Parathyroid adenoma (tissue), 2 donors: ENCODE measurements at regions not wholly inside any gene's neighbourhood (a gene's known extent, or its start where the extent isn't known, plus 50 kb on each side); places are given as distances from the start of the nearest gene placed in this dataset.

ENCODE experiments used
- H2AFZ ChIP-seq: fragments of 300-600 bp; sonication (generic); one replicate; pipeline ENCODE4 v1.7.0; 2017; ENCODE audit warnings: antibody characterized with exemption, mild to moderate bottlenecking
- H3K27ac ChIP-seq: fragments of 300-600 bp; sonication (generic); one replicate; pipeline ENCODE4 v1.7.0; 2017
- H3K27me3 ChIP-seq: fragments of 300-600 bp; sonication (generic); one replicate; pipeline ENCODE4 v1.7.0; 2017; ENCODE audit warnings: low read length; ENCODE audit not compliant: control insufficient read depth, insufficient read depth
- H3K36me3 ChIP-seq: fragments of 300-600 bp; sonication (generic); one replicate; pipeline ENCODE4 v1.7.0; 2017; ENCODE audit warnings: low read length; ENCODE audit not compliant: control insufficient read depth, insufficient read depth
- H3K4me1 ChIP-seq: fragments of 300-600 bp; sonication (generic); one replicate; pipeline ENCODE4 v1.7.0; 2017; ENCODE audit warnings: control low read depth
- H3K4me2 ChIP-seq: fragments of 300-600 bp; sonication (generic); one replicate; pipeline ENCODE4 v1.7.0; 2017; ENCODE audit warnings: low read length
- H3K4me3 ChIP-seq: fragments of 300-600 bp; sonication (generic); one replicate; pipeline ENCODE4 v1.7.0; 2017; ENCODE audit warnings: low read depth, low read length
- H3K79me2 ChIP-seq: fragments of 300-600 bp; sonication (generic); one replicate; pipeline ENCODE4 v1.7.0; 2017; ENCODE audit warnings: control low read depth
- H3K9ac ChIP-seq: fragments of 300-600 bp; sonication (generic); one replicate; pipeline ENCODE4 v1.7.0; 2017; ENCODE audit warnings: mild to moderate bottlenecking
- H3K9me3 ChIP-seq: fragments of 300-600 bp; sonication (generic); one replicate; pipeline ENCODE4 v1.7.0; 2017; ENCODE audit warnings: low read length; ENCODE audit not compliant: control insufficient read depth
- TF ChIP-seq, protein P1 (sequence below): fragments of 300-600 bp; sonication (generic); IDR thresholded peaks from one replicate; pipeline ENCODE4 v1.7.0; 2017; ENCODE audit warnings: antibody characterized with exemption, mild to moderate bottlenecking
- donor health status: primary hyperparathyroidism.

DNA sequence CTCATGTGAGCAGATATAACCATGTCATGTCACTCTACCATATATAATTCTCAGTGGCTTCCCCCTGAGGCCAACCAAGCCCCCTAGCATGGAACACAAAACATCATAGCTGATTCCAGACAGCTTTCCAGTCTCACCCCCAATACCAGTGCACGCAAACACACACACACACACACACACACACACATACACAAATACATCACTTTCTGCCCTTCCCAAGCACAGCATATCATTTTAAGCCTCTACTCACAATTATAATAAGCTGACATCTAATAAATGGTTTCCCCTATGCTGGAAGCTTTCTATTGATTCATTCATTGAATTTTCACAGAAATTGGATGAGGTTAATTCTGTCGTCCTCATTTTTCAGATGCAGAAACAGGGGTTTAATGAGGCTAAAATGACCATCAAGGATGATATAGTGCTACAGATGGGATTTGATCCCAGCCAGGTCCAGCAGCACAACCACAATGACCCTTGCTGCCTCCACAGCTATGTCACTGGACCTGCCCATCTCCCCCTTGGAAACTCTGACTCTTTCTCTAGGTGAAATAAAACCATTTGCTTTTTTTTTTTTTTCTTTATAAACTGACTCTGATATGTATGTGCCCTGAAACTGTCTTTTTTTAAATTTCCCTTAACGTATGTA is 131.1 kb downstream of the TMEM114 start:
- Histone ChIP-seq H3K4me2 (no peak overlapping the region), H3K9me3 (no peaks in the 10 kb centered on the region), H3K36me3 (no peaks in the 10 kb centered on the region), H3K79me2 (no peaks in the 10 kb centered on the region), H3K4me1 (no peaks in the 10 kb centered on the region), H3K27me3 (no peaks in the 10 kb centered on the region), H3K27ac (no peak overlapping the region), H2AFZ (no peak overlapping the region), H3K9ac (no peak overlapping the region), H3K4me3 (no peak overlapping the region)
- TF ChIP-seq, protein P1, sequence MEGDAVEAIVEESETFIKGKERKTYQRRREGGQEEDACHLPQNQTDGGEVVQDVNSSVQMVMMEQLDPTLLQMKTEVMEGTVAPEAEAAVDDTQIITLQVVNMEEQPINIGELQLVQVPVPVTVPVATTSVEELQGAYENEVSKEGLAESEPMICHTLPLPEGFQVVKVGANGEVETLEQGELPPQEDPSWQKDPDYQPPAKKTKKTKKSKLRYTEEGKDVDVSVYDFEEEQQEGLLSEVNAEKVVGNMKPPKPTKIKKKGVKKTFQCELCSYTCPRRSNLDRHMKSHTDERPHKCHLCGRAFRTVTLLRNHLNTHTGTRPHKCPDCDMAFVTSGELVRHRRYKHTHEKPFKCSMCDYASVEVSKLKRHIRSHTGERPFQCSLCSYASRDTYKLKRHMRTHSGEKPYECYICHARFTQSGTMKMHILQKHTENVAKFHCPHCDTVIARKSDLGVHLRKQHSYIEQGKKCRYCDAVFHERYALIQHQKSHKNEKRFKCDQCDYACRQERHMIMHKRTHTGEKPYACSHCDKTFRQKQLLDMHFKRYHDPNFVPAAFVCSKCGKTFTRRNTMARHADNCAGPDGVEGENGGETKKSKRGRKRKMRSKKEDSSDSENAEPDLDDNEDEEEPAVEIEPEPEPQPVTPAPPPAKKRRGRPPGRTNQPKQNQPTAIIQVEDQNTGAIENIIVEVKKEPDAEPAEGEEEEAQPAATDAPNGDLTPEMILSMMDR = no peak

DNA sequence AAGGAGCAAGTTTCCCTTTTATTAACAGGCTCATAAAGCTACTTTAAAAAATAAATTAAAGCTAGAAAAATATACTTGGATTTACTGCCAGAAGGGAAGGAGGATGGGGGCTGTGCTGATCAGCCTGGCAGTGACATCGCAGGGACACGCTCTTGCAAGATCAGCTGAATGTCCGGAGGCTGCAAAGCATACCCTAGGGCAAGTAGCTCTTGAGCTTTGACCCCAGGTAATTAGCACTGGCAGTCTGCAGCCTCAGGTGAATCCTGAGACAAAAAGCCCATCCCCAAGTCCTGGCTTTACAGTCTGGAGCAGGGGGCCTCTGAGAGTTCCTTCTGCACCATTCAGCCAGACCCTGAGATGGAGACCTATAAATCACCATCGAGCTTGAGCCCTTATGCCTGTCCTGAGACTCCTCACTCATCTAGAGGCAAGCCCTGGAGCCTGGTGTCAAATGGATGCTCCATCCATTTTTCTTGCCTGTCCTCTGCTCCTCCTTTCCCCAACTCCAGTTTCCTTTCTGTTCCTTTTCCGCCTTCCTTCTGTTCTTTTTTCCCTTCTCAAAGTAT is 131.7 kb downstream of the TMEM114 start:
- H3K9me3 ChIP-seq = no peaks in the 10 kb centered on the region
- H3K27ac ChIP-seq = no peak overlapping the region
- no peaks in the 10 kb centered on the region for H3K36me3 ChIP-seq
- no peak overlapping the region for H3K4me3 ChIP-seq
- H3K27me3 ChIP-seq = no peaks in the 10 kb centered on the region
- no peak overlapping the region for H3K9ac ChIP-seq
- TF ChIP-seq, protein P1 = no peak
- no peaks in the 10 kb centered on the region for H3K79me2 ChIP-seq
- H2AFZ ChIP-seq = no peak overlapping the region
- no peak overlapping the region for H3K4me2 ChIP-seq
- no peaks in the 10 kb centered on the region for H3K4me1 ChIP-seq

DNA sequence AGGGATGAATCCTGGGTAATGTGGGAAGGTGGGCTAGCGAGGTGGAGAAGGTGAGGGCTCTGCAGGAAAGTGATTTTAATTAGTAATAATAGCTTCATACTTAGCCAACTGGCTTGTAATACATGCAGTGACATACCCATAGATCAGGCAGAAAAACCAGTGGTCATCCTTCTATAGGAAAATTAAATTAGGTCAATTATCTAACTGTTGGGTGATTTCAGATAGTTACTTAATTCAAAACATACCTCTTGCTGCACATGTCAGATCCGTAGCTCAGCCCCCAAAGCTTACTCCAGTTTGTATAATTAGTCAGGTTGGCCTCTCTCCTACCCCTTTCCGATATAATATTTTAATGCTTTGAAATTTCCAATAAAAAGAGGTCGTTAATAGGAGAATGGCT is 137.0 kb downstream of the TMEM114 start:
- Histone ChIP-seq H3K9ac (no peak overlapping the region), H3K9me3 (no peaks in the 10 kb centered on the region), H3K27ac (no peak overlapping the region), H3K4me2 (no peak overlapping the region), H3K27me3 (no peaks in the 10 kb centered on the region), H3K36me3 (no peaks in the 10 kb centered on the region), H3K4me1 (no peaks in the 10 kb centered on the region), H3K79me2 (no peaks in the 10 kb centered on the region), H2AFZ (no peak overlapping the region), H3K4me3 (no peak overlapping the region)
- TF ChIP-seq, protein P1 = no peak

DNA sequence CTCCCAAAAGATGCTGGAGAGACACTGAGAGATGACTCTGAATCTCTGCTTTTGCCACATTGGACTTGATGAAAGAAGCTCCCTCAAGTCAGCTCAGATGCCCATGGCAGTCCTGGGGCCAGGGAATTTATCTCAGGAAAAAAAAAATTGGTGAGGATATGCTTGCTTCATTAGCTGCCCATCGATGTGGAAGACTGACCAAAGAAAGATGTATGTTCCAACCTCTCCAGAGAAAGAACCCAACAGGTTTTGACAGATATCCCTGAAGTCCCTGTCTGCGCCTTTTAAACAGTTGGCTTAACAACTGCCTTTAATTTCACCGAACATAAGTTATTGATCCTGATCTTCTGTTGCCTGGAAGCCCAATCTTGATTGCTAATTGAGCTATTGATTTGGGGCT is 137.4 kb downstream of the TMEM114 start:
- TF ChIP-seq, protein P1 = no peak
- Histone ChIP-seq H2AFZ (no peak overlapping the region), H3K4me1 (no peaks in the 10 kb centered on the region), H3K36me3 (no peaks in the 10 kb centered on the region), H3K9ac (no peak overlapping the region), H3K79me2 (no peaks in the 10 kb centered on the region), H3K4me3 (no peak overlapping the region), H3K9me3 (no peaks in the 10 kb centered on the region), H3K27ac (no peak overlapping the region), H3K4me2 (no peak overlapping the region), H3K27me3 (no peaks in the 10 kb centered on the region)

DNA sequence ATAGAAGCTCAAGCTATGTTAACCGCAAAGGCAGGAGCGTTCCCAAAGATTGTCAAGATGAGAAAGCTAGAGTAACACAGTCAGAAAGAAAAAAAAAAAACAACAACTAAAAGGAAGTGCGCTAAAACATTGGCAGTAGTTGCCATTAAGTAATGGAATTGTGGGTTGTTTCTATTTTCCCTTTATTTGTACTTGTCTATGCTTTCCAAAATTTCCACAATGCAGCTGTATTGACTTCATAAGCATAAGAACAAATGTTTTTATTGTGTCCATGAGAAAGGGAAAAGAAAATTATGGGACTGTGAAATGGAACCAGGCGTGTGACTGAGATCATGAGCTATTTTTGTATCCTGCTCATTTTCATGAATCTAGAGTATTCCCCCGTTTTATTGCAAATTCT is 153.4 kb downstream of the TMEM114 start:
- no peaks in the 10 kb centered on the region for H3K79me2 ChIP-seq
- H3K9ac ChIP-seq = no peak overlapping the region
- H2AFZ ChIP-seq = no peak overlapping the region
- H3K36me3 ChIP-seq = no peaks in the 10 kb centered on the region
- no peaks in the 10 kb centered on the region for H3K27me3 ChIP-seq
- H3K9me3 ChIP-seq = no peaks in the 10 kb centered on the region
- H3K4me2 ChIP-seq = no peak overlapping the region
- no peaks in the 10 kb centered on the region for H3K4me1 ChIP-seq
- no peak overlapping the region for H3K4me3 ChIP-seq
- TF ChIP-seq, protein P1 = no peak
- no peak overlapping the region for H3K27ac ChIP-seq
